Skeletal muscle cell (primary cell): ENCODE measurements at regions not wholly inside any gene's neighbourhood (a gene's known extent, or its start where the extent isn't known, plus 50 kb on each side); places are given as distances from the start of the nearest gene placed in this dataset.
"Not testable (repeated sequence)": the region's sequence is repeated elsewhere in the genome, so short reads cannot be mapped to it uniquely, and the experiment has no call there.

Source experiments
- DNase-seq: peaks from one replicate; pipeline ENCODE4 v3.0.0-alpha.2; 2010; ENCODE audit warnings: low read depth
- H3K4me3 ChIP-seq: 2 replicates; pipeline ENCODE4 v1.5.1; 2011; ENCODE audit warnings: low read depth, mild to moderate bottlenecking, control low read depth, low read length, moderate library complexity

GRCh38 chr13:61664801-61665705 is 249.4 kb upstream of the PCDH20 start:
- DNase-seq = peak; percentile 9
- no peak overlapping the region for H3K4me3 ChIP-seq

- H3K4me3 ChIP-seq = no peak overlapping the region
- DNase-seq = no peak
These were observed 238.8 kb upstream of the PCDH20 start for GRCh38 chr13:61654481-61654880.

- H3K4me3 ChIP-seq = no peak overlapping the region
- DNase-seq = no peak
These were observed 232.9 kb upstream of the PCDH20 start for GRCh38 chr13:61648547-61648946.

GRCh38 chr13:61612192-61612591 is 196.5 kb upstream of the PCDH20 start:
- DNase-seq = no peak
- no peak overlapping the region for H3K4me3 ChIP-seq

GRCh38 chr13:61608138-61608537 is 192.5 kb upstream of the PCDH20 start:
- no peak for DNase-seq
- H3K4me3 ChIP-seq = no peak overlapping the region

GRCh38 chr13:61600360-61601033 is 184.8 kb upstream of the PCDH20 start:
- no peak for DNase-seq
- no peak overlapping the region for H3K4me3 ChIP-seq

- H3K4me3 ChIP-seq = no peak overlapping the region
- DNase-seq = no peak
These were observed 176.8 kb upstream of the PCDH20 start for GRCh38 chr13:61592489-61592888.

- DNase-seq = no peak
- no peak overlapping the region for H3K4me3 ChIP-seq
These were observed 160.3 kb upstream of the PCDH20 start for GRCh38 chr13:61575973-61576372.

GRCh38 chr13:61563645-61564044 is 148.0 kb upstream of the PCDH20 start:
- no peak overlapping the region for H3K4me3 ChIP-seq
- DNase-seq = no peak

GRCh38 chr13:61546911-61547310 is 131.3 kb upstream of the PCDH20 start:
- DNase-seq = no peak
- H3K4me3 ChIP-seq = no peak overlapping the region

GRCh38 chr13:61546413-61546812 is 130.8 kb upstream of the PCDH20 start:
- no peak overlapping the region for H3K4me3 ChIP-seq
- DNase-seq = no peak

- DNase-seq = no peak
- H3K4me3 ChIP-seq = no peak overlapping the region
These were observed 120.8 kb upstream of the PCDH20 start for GRCh38 chr13:61536433-61536832.

- no peak for DNase-seq
- no peak overlapping the region for H3K4me3 ChIP-seq
These were observed 115.9 kb upstream of the PCDH20 start for GRCh38 chr13:61531383-61532065.

- not testable (repeated sequence) for DNase-seq, H3K4me3 ChIP-seq
These were observed 103.6 kb upstream of the PCDH20 start for GRCh38 chr13:61519214-61519613.

GRCh38 chr13:61508936-61509335 is 93.3 kb upstream of the PCDH20 start:
- DNase-seq = no peak
- no peak overlapping the region for H3K4me3 ChIP-seq

GRCh38 chr13:61500176-61500575 is 84.5 kb upstream of the PCDH20 start:
- H3K4me3 ChIP-seq = no peak overlapping the region
- DNase-seq = no peak

GRCh38 chr13:61495648-61496047 is 80.0 kb upstream of the PCDH20 start:
- DNase-seq = no peak

GRCh38 chr13:61493556-61493955 is 77.9 kb upstream of the PCDH20 start:
- H3K4me3 ChIP-seq, DNase-seq: not testable (repeated sequence)

More at GRCh38 chr13:61495648-61496047, 80.0 kb upstream of the PCDH20 start:
- no peak overlapping the region for H3K4me3 ChIP-seq

- no peak overlapping the region for H3K4me3 ChIP-seq
- DNase-seq = no peak
These were observed 70.8 kb upstream of the PCDH20 start for GRCh38 chr13:61486496-61486895.

GRCh38 chr13:61485128-61485765 is 69.6 kb upstream of the PCDH20 start:
- no peak for DNase-seq
- H3K4me3 ChIP-seq = no peak overlapping the region
